ENCODE measurements at regions not wholly inside any gene's neighbourhood (a gene's known extent, or its start where the extent isn't known, plus 50 kb on each side); places are given as distances from the start of the nearest gene placed in this dataset.

DNA sequence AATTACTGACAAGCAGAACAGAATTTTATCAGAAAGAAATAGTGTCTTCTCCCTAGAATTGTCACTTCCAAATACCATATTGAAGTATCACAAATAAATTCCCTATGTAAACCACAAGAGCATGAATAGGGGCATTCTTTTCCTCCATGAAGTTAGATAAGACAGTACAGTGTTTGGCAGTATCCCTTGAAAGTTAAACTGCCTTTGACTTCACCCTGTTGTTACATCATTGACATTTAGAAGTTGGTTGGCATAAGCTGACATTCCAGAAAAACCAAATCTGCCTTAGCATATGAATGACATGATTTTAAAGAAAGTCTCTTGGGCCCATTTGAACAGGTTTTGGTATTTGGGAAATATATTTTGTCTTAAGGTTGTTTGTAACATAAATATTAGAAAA lies 50.2 kb upstream of the OSR1 start:
- no peaks in the 10 kb centered on the region for H3K36me3 ChIP-seq (ENCODE audit: insufficient read depth, low read length)
- no peaks in the 10 kb centered on the region for H3K9me3 ChIP-seq (replicated peaks; ENCODE audit: low read length)
- H3K9ac ChIP-seq (ENCODE audit: low read depth, low read length): no peak overlapping the region
- no peaks in the 10 kb centered on the region for H3K27me3 ChIP-seq (ENCODE audit: control insufficient read depth, insufficient read depth, low read length)
- no peaks in the 10 kb centered on the region for H3K4me1 ChIP-seq (ENCODE audit: control insufficient read depth, insufficient read depth, low read length)
- H3K4me3 ChIP-seq (ENCODE audit: low read length): no peak overlapping the region
- no peak overlapping the region for H3K4me2 ChIP-seq (ENCODE audit: low read length)

All from skeletal muscle satellite cell (primary cell).